B cell (primary cell): ENCODE measurements at regions not wholly inside any gene's neighbourhood (a gene's known extent, or its start where the extent isn't known, plus 50 kb on each side); places are given as distances from the start of the nearest gene placed in this dataset.

Experiments used
- ATAC-seq: fragments of 200-7000 bp; cut with Tn5 transposase; one replicate; pipeline ENCODE4 v1.10.0; 2021; ENCODE audit warnings: low read depth, mild to moderate bottlenecking, moderate number of reproducible peaks, moderate library complexity
- CTCF ChIA-PET: fragments of 350-600 bp; sonication (Branson Sonifier 250); formaldehyde crosslinking; loops from one replicate; lab custom pipeline; 2021; ENCODE audit warnings: antibody characterized with exemption, inconsistent platforms; lab: Charles Lee
- POLR2A ChIA-PET: fragments of 350-600 bp; sonication (Branson Sonifier 250); formaldehyde crosslinking; loops from one replicate; lab custom pipeline; 2021; ENCODE audit warnings: antibody characterized with exemption; lab: Charles Lee
- DNase-seq: peaks from one replicate; pipeline ENCODE4 v3.0.0; 2013
- H2AFZ ChIP-seq: 2 replicates; pipeline ENCODE4 v1.6.1; 2012; ENCODE audit warnings: mild to moderate bottlenecking, low read depth, low read length; ENCODE audit not compliant: insufficient read depth, poor library complexity, severe bottlenecking
- H3K27ac ChIP-seq, 2 donors: 1 replicate in 1 of 2; 2 replicates in 1 of 2; pipeline ENCODE4 v1.5.1; 2012 to 2013; ENCODE audit warnings: low read length in 2 of 2, mild to moderate bottlenecking in 2 of 2, moderate library complexity in 1 of 2
- H3K27me3 ChIP-seq, 4 experiments: fragments of 200-600 bp in 1 of 4; sonication (generic) in 1 of 4; replicated peaks in 1 of 4; 1 replicate in 2 of 4; 2 replicates in 2 of 4; pipeline versions ENCODE4 v1.6.1 to v1.7.0; 2013 to 2016; ENCODE audit warnings: low read length in 3 of 4, mild to moderate bottlenecking in 2 of 4, mixed read lengths in 1 of 4, moderate library complexity in 1 of 4; ENCODE audit not compliant: insufficient read depth in 4 of 4, control insufficient read depth in 3 of 4; ENCODE audit errors: control extremely low read depth in 1 of 4
- H3K36me3 ChIP-seq, 2 experiments: replicated peaks in 1 of 2; 1 replicate in 1 of 2; 2 replicates in 1 of 2; pipeline versions ENCODE4 v1.6.1 to v1.7.1; 2013; ENCODE audit warnings: low read length in 1 of 2; ENCODE audit not compliant: insufficient read depth in 2 of 2, control insufficient read depth in 1 of 2; ENCODE audit errors: control extremely low read depth in 1 of 2, extremely low read depth in 1 of 2
- H3K4me1 ChIP-seq, 2 donors: fragments of 200-600 bp in 1 of 2; sonication (generic) in 1 of 2; 1 replicate in 1 of 2; 2 replicates in 1 of 2; pipeline versions ENCODE4 v1.5.1 to v1.6.1; 2013 to 2017; ENCODE audit warnings: low read length in 2 of 2; ENCODE audit not compliant: control insufficient read depth in 2 of 2, insufficient read depth in 2 of 2
- H3K4me2 ChIP-seq: replicated peaks from 2 replicates; pipeline ENCODE3; 2012; ENCODE audit warnings: mild to moderate bottlenecking, low read depth, low read length; ENCODE audit not compliant: poor library complexity, severe bottlenecking
- H3K4me3 ChIP-seq, 5 experiments: fragments of 200-600 bp in 1 of 5; sonication (generic) in 1 of 5; 1 replicate in 3 of 5; 2 replicates in 2 of 5; pipeline versions ENCODE4 v1.5.1 to v1.7.0; 2011 to 2016; ENCODE audit warnings: low read length in 4 of 5, mild to moderate bottlenecking in 4 of 5, low read depth in 2 of 5, control low read depth in 1 of 5, moderate library complexity in 1 of 5; ENCODE audit not compliant: insufficient read depth in 1 of 5; ENCODE audit errors: control extremely low read depth in 1 of 5, extremely low read depth in 1 of 5
- H3K79me2 ChIP-seq: fragments of 200-600 bp; sonication (generic); one replicate; pipeline ENCODE4 v1.6.0; 2016; ENCODE audit warnings: low read length; ENCODE audit not compliant: control insufficient read depth, insufficient read depth
- H3K9ac ChIP-seq: fragments of 200-600 bp; sonication (generic); 2 replicates; pipeline ENCODE4 v1.6.1; 2017; ENCODE audit warnings: mild to moderate bottlenecking, low read length, moderate library complexity
- H3K9me3 ChIP-seq, 3 donors: one replicate each; pipeline versions ENCODE4 v1.6.1 to v1.7.1; 2013; ENCODE audit warnings: low read length in 2 of 3; ENCODE audit not compliant: control insufficient read depth in 2 of 3, insufficient read depth in 1 of 3; ENCODE audit errors: control extremely low read depth in 1 of 3
- H4K20me1 ChIP-seq: 2 replicates; pipeline ENCODE4 v1.6.0; 2012; ENCODE audit warnings: mild to moderate bottlenecking, low read length; ENCODE audit not compliant: insufficient read depth, control insufficient read depth, poor library complexity, severe bottlenecking
- H3K27ac Mint-ChIP-seq: one replicate; pipeline ENCODE4 v1.8.0; 2021; ENCODE audit warnings: mixed read lengths
- H3K27me3 Mint-ChIP-seq: one replicate; pipeline ENCODE4 v1.8.0; 2021; ENCODE audit warnings: mixed read lengths
- H3K4me1 Mint-ChIP-seq: one replicate; pipeline ENCODE4 v1.8.0; 2021; ENCODE audit warnings: mixed read lengths
- H3K4me3 Mint-ChIP-seq: one replicate; pipeline ENCODE4 v1.8.0; 2021; ENCODE audit warnings: mixed read lengths
- H3K9me3 Mint-ChIP-seq: one replicate; pipeline ENCODE4 v1.8.0; 2022; ENCODE audit warnings: mixed read lengths; ENCODE audit not compliant: insufficient read depth
- EZH2 ChIP-seq: IDR thresholded peaks from 2 replicates; pipeline ENCODE4 v1.6.1; 2012; ENCODE audit warnings: borderline replicate concordance, low read depth, mild to moderate bottlenecking, moderate library complexity, low read length; ENCODE audit not compliant: insufficient read depth, poor library complexity, severe bottlenecking
- WGBS: methylation state at CpG from one replicate; pipeline ENCODE4 v1.1.5; 2013; ENCODE audit warnings: missing lambda C conversion rate; ENCODE audit not compliant: insufficient coverage; 5-methylcytosine and 5-hydroxymethylcytosine counted together
- intact Hi-C: fragments of 100-400 bp; cut with micrococcal nuclease; formaldehyde crosslinking; loops from one replicate; pipeline ENCODE4 v1.10.0; 2022
- TF ChIP-seq, protein P1 (sequence below): fragments of 200-600 bp; IDR thresholded peaks from one replicate; pipeline ENCODE4 v1.8.0; 2022; ENCODE audit warnings: antibody characterized with exemption, mild to moderate bottlenecking

DNA sequence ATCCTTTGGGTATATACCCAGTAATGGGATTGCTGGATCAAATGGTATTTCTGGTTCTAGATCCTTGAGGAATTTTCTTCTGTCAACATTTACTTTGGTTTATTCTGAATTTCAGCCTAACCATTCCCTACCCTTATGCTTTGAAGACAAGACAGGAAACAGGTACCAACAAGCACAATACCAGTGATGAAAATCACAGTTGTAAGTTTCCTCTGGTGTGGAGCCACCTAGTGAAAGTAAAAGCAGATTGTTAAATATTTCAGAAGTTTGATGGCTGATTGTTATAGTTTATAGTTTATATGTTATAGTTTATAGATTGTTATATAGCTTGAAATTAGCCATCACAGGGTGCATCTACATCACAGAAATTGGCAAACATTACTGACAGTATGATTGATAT is 104.5 kb upstream of the AGA start:
- no peaks in the 10 kb centered on the region for H3K27me3 ChIP-seq
- CTCF ChIA-PET, result no interaction called here
- ATAC-seq, result no peak
- intact Hi-C loops, result no loop called here
- no peak overlapping the region for H3K4me2 ChIP-seq
- Mint-ChIP-seq H3K27me3 (no peaks in the 10 kb centered on the region), H3K27ac (no peak overlapping the region), H3K4me3 (no peak overlapping the region), H3K9me3 (no peaks in the 10 kb centered on the region), H3K4me1 (no peaks in the 10 kb centered on the region)
- H2AFZ ChIP-seq, result no peak overlapping the region
- H3K9ac ChIP-seq, result no peak overlapping the region
- no peaks in the 10 kb centered on the region for H4K20me1 ChIP-seq
- no peaks in the 10 kb centered on the region for H3K4me1 ChIP-seq
- H3K27ac ChIP-seq, result no peak overlapping the region
- no peaks in the 10 kb centered on the region for H3K36me3 ChIP-seq
- no peaks in the 10 kb centered on the region for H3K9me3 ChIP-seq
- H3K4me3 ChIP-seq, result no peak overlapping the region
- POLR2A ChIA-PET, result no interaction called here
- DNase-seq, result no peak
- TF ChIP-seq, protein P1, sequence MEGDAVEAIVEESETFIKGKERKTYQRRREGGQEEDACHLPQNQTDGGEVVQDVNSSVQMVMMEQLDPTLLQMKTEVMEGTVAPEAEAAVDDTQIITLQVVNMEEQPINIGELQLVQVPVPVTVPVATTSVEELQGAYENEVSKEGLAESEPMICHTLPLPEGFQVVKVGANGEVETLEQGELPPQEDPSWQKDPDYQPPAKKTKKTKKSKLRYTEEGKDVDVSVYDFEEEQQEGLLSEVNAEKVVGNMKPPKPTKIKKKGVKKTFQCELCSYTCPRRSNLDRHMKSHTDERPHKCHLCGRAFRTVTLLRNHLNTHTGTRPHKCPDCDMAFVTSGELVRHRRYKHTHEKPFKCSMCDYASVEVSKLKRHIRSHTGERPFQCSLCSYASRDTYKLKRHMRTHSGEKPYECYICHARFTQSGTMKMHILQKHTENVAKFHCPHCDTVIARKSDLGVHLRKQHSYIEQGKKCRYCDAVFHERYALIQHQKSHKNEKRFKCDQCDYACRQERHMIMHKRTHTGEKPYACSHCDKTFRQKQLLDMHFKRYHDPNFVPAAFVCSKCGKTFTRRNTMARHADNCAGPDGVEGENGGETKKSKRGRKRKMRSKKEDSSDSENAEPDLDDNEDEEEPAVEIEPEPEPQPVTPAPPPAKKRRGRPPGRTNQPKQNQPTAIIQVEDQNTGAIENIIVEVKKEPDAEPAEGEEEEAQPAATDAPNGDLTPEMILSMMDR, result no peak
- no peak for TF ChIP-seq EZH2
- no peaks in the 10 kb centered on the region for H3K79me2 ChIP-seq

DNA sequence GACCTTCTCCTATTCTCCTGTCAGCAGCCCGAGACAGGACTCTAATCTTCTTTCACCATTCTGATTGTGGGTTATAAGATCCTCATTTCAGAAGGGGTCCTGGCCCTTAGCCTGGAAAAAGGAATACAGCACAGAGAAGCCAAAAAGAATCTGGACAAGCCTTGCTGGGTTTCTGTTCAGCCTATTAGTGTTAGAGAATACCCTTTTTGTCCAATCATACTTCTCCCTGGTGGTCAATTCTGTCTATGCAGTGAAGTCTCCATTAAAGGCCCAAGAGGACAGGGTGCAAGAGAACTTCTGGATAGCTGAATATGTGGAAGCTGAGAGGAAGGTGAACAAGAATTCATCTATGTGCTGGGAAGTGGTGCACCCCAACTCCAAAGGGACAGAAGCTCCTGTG is 105.7 kb upstream of the AGA start:
- H3K27me3 Mint-ChIP-seq, result no peaks in the 10 kb centered on the region
- ChIA-PET POLR2A (no interaction called here), CTCF (no interaction called here)
- TF ChIP-seq, protein P1, result no peak
- TF ChIP-seq EZH2, result no peak
- H3K4me3 ChIP-seq, result no peak overlapping the region
- no peaks in the 10 kb centered on the region for H3K36me3 ChIP-seq
- no peak for ATAC-seq
- no peaks in the 10 kb centered on the region for H3K27me3 ChIP-seq
- WGBS, result no CpG with 5 or more reads among the region's 1 CpG
- no peak overlapping the region for H3K4me2 ChIP-seq
- no peaks in the 10 kb centered on the region for H3K9me3 Mint-ChIP-seq
- no peaks in the 10 kb centered on the region for H3K4me1 Mint-ChIP-seq
- no peaks in the 10 kb centered on the region for H4K20me1 ChIP-seq
- no peak overlapping the region for H3K27ac Mint-ChIP-seq
- no peak overlapping the region for H3K27ac ChIP-seq
- no peaks in the 10 kb centered on the region for H3K79me2 ChIP-seq
- DNase-seq, result no peak
- H2AFZ ChIP-seq, result no peak overlapping the region
- intact Hi-C loops, result no loop called here
- H3K9me3 ChIP-seq, result no peaks in the 10 kb centered on the region
- no peaks in the 10 kb centered on the region for H3K4me1 ChIP-seq
- H3K9ac ChIP-seq, result no peak overlapping the region
- H3K4me3 Mint-ChIP-seq, result no peak overlapping the region
